ENCODE measurements at regions not wholly inside any gene's neighbourhood (a gene's known extent, or its start where the extent isn't known, plus 50 kb on each side); places are given as distances from the start of the nearest gene placed in this dataset.

DNA sequence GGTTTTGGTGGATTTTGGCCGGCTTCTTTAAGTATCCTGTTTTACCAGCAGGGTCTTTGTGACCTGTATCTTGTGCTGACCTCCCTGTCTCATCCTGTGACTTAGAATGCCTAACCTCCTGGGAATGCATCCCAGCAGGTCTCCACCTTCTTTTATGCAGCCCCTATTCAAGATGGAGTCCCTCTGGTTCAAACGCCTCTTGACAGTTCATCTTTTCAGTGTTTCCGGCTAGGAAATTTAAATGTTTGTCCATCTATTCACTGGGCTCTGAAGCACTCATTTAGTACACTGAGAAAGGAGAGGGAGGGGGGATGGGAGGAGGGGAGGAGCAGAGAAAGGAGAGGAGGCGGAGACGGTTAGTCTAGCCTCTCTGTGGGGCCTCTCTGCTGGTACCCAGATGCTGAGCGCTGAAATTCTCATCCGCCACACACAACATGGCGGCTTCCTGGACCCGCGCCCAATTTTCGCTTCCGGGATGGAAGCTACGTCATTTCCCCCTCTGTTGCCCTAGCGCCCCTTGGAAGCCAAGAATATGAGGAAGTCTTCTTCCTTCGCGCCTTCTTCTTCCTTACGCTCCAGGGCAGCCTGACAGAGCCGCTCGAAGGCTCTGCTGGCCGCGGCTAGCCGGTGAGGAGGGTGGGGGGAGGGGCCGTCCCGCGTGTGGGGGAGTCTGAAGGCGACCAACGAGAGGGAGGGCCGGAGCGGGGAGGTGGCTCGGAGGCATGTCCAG lies 69.0 kb upstream of the SYT13 start:
- no peaks in the 10 kb centered on the region for H3K79me1 ChIP-seq (ENCODE audit: insufficient read depth, low read depth, low read length, poor library complexity, severe bottlenecking)
- no peak overlapping the region for H4K5ac ChIP-seq (ENCODE audit: insufficient read length, low read depth, low read length)
- no peak overlapping the region for H3K27ac ChIP-seq (ENCODE audit: insufficient read length, low read depth, low read length)
- no peak overlapping the region for H3K23ac ChIP-seq (ENCODE audit: insufficient read length, low read depth, low read length)
- no peak overlapping the region for H3K18ac ChIP-seq (ENCODE audit: insufficient read length, low read depth, low read length)
- no peak overlapping the region for H2BK120ac ChIP-seq (ENCODE audit: low read depth, low read length, poor library complexity, severe bottlenecking)
- no peak overlapping the region for H2BK12ac ChIP-seq (ENCODE audit: insufficient read length, low read depth, low read length)
- no peak overlapping the region for H2BK5ac ChIP-seq (ENCODE audit: insufficient read length, low read length)
- no peak overlapping the region for H2AK5ac ChIP-seq (ENCODE audit: insufficient read length, low read length)
- peak overlapping the region; percentile 81 for H3K4me2 ChIP-seq (ENCODE audit: insufficient read depth, insufficient read length, low read length)
- Mint-ChIP-seq H3K9me3 (peaks cover 0 to 7% of the 10 kb centered on the region in 2 experiments; a peak in 2 of 5 replicates), H3K27me3 (ENCODE audit: low read depth) (peaks cover 52% of the 10 kb centered on the region), H3K36me3 (ENCODE audit: insufficient read depth in 1 of 3, low read depth in 3 of 3) (peaks cover 0 to 6% (median 2%) of the 10 kb centered on the region in 3 experiments; a peak in 3 of 7 replicates), H3K27ac (peak overlapping the region in 2 of 3 experiments; percentile 36 to 89; a peak in 5 of 7 replicates), H3K4me3 (peak overlapping the region; percentile 73 to 80), H3K4me1 (peaks cover 47 to 48% of the 10 kb centered on the region in 2 experiments)
- H2AFZ ChIP-seq (ENCODE audit: low read length): peak overlapping the region; percentile 72
- H3K56ac ChIP-seq (ENCODE audit: insufficient read length, low read depth, low read length): no peak overlapping the region
- peaks cover 5% of the 10 kb centered on the region for H3K23me2 ChIP-seq (ENCODE audit: insufficient read length, low read depth, low read length, poor library complexity, severe bottlenecking)
- peak; percentile 93 for DNase-seq
- no peak overlapping the region for H3T11ph ChIP-seq (ENCODE audit: low read length)
- H4K91ac ChIP-seq (ENCODE audit: insufficient read length, low read depth, low read length): no peak overlapping the region
- H2BK15ac ChIP-seq (ENCODE audit: low read depth, low read length): no peak overlapping the region
- H3K4me1 ChIP-seq (ENCODE audit: insufficient read depth, low read length): peaks cover 7% of the 10 kb centered on the region; the same call in 1 of the 2 replicates
- no peaks in the 10 kb centered on the region for H3K79me2 ChIP-seq (ENCODE audit: insufficient read depth, low read length)
- no CpG with 5 or more reads among the region's 30 CpGs for WGBS (ENCODE audit: extremely low coverage, insufficient read length, low lambda C conversion rate)
- no peak overlapping the region for H3K9ac ChIP-seq (ENCODE audit: extremely low read depth, insufficient read length, low read length)
- H4K20me1 ChIP-seq (ENCODE audit: control insufficient read depth, insufficient read depth, insufficient read length): no peaks in the 10 kb centered on the region
- no peak overlapping the region for H2BK20ac ChIP-seq (ENCODE audit: low read depth, low read length, poor library complexity, severe bottlenecking)
- H3K4ac ChIP-seq (ENCODE audit: low read depth, low read length): no peak overlapping the region
- no peak overlapping the region for H4K8ac ChIP-seq (replicated peaks; ENCODE audit: insufficient read length, low read depth, low read length)
- H3K27me3 ChIP-seq (ENCODE audit: insufficient read depth, low read length): no peaks in the 10 kb centered on the region
- H3K14ac ChIP-seq (ENCODE audit: insufficient read depth, low read length): no peak overlapping the region
- no peaks in the 10 kb centered on the region for H3K9me3 ChIP-seq (ENCODE audit: control insufficient read depth, low read depth, low read length)
- TF ChIP-seq, protein P1, sequence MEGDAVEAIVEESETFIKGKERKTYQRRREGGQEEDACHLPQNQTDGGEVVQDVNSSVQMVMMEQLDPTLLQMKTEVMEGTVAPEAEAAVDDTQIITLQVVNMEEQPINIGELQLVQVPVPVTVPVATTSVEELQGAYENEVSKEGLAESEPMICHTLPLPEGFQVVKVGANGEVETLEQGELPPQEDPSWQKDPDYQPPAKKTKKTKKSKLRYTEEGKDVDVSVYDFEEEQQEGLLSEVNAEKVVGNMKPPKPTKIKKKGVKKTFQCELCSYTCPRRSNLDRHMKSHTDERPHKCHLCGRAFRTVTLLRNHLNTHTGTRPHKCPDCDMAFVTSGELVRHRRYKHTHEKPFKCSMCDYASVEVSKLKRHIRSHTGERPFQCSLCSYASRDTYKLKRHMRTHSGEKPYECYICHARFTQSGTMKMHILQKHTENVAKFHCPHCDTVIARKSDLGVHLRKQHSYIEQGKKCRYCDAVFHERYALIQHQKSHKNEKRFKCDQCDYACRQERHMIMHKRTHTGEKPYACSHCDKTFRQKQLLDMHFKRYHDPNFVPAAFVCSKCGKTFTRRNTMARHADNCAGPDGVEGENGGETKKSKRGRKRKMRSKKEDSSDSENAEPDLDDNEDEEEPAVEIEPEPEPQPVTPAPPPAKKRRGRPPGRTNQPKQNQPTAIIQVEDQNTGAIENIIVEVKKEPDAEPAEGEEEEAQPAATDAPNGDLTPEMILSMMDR (conservative IDR thresholded peaks at IDR 0.05): no peak

Data from H9 (cell line).